OCI-LY3 (cell line): ENCODE measurements at regions not wholly inside any gene's neighbourhood (a gene's known extent, or its start where the extent isn't known, plus 50 kb on each side); places are given as distances from the start of the nearest gene placed in this dataset.

ENCODE experiments used
- EZH2phosphoT487 ChIP-seq: fragments of 200-600 bp; shearing (Covaris generic); IDR thresholded peaks from 2 replicates; pipeline ENCODE4 v1.6.1; 2018; ENCODE audit warnings: antibody characterized with exemption, mixed run types, low read depth
- TF ChIP-seq, protein P1 (sequence below): fragments of 200-600, 300-600 bp; sonication (generic); IDR thresholded peaks from 2 replicates; pipeline ENCODE4 v1.5.1; 2014; ENCODE audit warnings: antibody characterized with exemption, low read length, low read depth

- no peak for TF ChIP-seq EZH2phosphoT487
- TF ChIP-seq, protein P1, sequence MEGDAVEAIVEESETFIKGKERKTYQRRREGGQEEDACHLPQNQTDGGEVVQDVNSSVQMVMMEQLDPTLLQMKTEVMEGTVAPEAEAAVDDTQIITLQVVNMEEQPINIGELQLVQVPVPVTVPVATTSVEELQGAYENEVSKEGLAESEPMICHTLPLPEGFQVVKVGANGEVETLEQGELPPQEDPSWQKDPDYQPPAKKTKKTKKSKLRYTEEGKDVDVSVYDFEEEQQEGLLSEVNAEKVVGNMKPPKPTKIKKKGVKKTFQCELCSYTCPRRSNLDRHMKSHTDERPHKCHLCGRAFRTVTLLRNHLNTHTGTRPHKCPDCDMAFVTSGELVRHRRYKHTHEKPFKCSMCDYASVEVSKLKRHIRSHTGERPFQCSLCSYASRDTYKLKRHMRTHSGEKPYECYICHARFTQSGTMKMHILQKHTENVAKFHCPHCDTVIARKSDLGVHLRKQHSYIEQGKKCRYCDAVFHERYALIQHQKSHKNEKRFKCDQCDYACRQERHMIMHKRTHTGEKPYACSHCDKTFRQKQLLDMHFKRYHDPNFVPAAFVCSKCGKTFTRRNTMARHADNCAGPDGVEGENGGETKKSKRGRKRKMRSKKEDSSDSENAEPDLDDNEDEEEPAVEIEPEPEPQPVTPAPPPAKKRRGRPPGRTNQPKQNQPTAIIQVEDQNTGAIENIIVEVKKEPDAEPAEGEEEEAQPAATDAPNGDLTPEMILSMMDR = no peak
These were observed 61.7 kb upstream of the CREB5 start for GRCh38 chr7:28350662-28351061.
